MM.1S (cell line): ENCODE measurements at regions not wholly inside any gene's neighbourhood (a gene's known extent, or its start where the extent isn't known, plus 50 kb on each side); places are given as distances from the start of the nearest gene placed in this dataset.

Source experiments
- DNase-seq: peaks from one replicate; pipeline ENCODE4 v3.0.0-alpha.2; 2015
- H2AFZ ChIP-seq: fragments of 300-600 bp; sonication (generic); 2 replicates; pipeline ENCODE4 v1.6.0; 2016; ENCODE audit warnings: antibody characterized with exemption, low read length
- H3F3A ChIP-seq: fragments of 300-600 bp; sonication (generic); 2 replicates; pipeline ENCODE4 v1.6.1; 2016; ENCODE audit warnings: mild to moderate bottlenecking, antibody characterized with exemption, low read length, moderate library complexity, mixed read lengths; ENCODE audit not compliant: insufficient read depth
- H3K27ac ChIP-seq: fragments of 300-600 bp; sonication (generic); 2 replicates; pipeline ENCODE4 v1.5.1; 2016; ENCODE audit warnings: mild to moderate bottlenecking, low read length
- H3K27me3 ChIP-seq: fragments of 300-600 bp; sonication (generic); replicated peaks from 2 replicates; pipeline ENCODE4 v1.6.0; 2016; ENCODE audit warnings: low read length; ENCODE audit not compliant: insufficient read depth
- H3K36me3 ChIP-seq: fragments of 300-600 bp; sonication (generic); replicated peaks from 2 replicates; pipeline ENCODE4 v1.6.1; 2016; ENCODE audit warnings: mild to moderate bottlenecking, low read length, mixed read lengths; ENCODE audit not compliant: insufficient read depth
- H3K4me1 ChIP-seq: fragments of 300-600 bp; sonication (generic); 2 replicates; pipeline ENCODE4 v1.6.1; 2016; ENCODE audit warnings: low read length, mixed read lengths
- H3K4me2 ChIP-seq: fragments of 300-600 bp; sonication (generic); 2 replicates; pipeline ENCODE4 v1.6.0; 2016; ENCODE audit warnings: low read depth, low read length
- H3K4me3 ChIP-seq: fragments of 300-600 bp; sonication (generic); 2 replicates; pipeline ENCODE4 v1.5.1; 2016; ENCODE audit warnings: low read length, mixed read lengths
- H3K79me2 ChIP-seq: fragments of 300-600 bp; sonication (generic); 2 replicates; pipeline ENCODE4 v1.6.1; 2016; ENCODE audit warnings: mixed run types, low read length, mixed read lengths
- H3K9ac ChIP-seq: fragments of 300-600 bp; sonication (generic); 2 replicates; pipeline ENCODE4 v1.6.1; 2016; ENCODE audit warnings: low read length, mixed read lengths
- H3K9me2 ChIP-seq: fragments of 300-600 bp; sonication (generic); replicated peaks from 2 replicates; pipeline ENCODE4 v1.6.1; 2016; ENCODE audit warnings: mild to moderate bottlenecking, low read length, mixed read lengths; ENCODE audit not compliant: insufficient read depth
- H3K9me3 ChIP-seq: fragments of 300-600 bp; sonication (generic); replicated peaks from 2 replicates; pipeline ENCODE4 v1.6.1; 2016; ENCODE audit warnings: mild to moderate bottlenecking, low read length, mixed read lengths; ENCODE audit not compliant: insufficient read depth
- H4K20me1 ChIP-seq: fragments of 300-600 bp; sonication (generic); 2 replicates; pipeline ENCODE4 v1.6.1; 2016; ENCODE audit warnings: mild to moderate bottlenecking, low read length, moderate library complexity, mixed read lengths; ENCODE audit not compliant: insufficient read depth
- CTCF ChIP-seq: fragments of 300-600 bp; sonication (generic); IDR thresholded peaks from 2 replicates; pipeline ENCODE4 v1.5.1; 2016; ENCODE audit warnings: antibody characterized with exemption, low read length, mixed read lengths
- EZH2 ChIP-seq: fragments of 300-600 bp; sonication (generic); optimal IDR thresholded peaks from 2 replicates; pipeline ENCODE3; 2017; ENCODE audit warnings: low read depth, mild to moderate bottlenecking, antibody characterized with exemption, low read length, mixed read lengths
- EZH2phosphoT487 ChIP-seq: fragments of 300-600 bp; sonication (generic); IDR thresholded peaks from 2 replicates; pipeline ENCODE4 v1.6.1; 2018; ENCODE audit warnings: antibody characterized with exemption, low read length

GRCh38 chr10:3494838-3495230, 290.2 kb downstream of the KLF6 start:
- H3K4me1 ChIP-seq: no peaks in the 10 kb centered on the region
- no peaks in the 10 kb centered on the region for H3F3A ChIP-seq
- no peak overlapping the region for H3K4me2 ChIP-seq
- no peak overlapping the region for H3K27ac ChIP-seq
- H3K4me3 ChIP-seq: no peak overlapping the region
- H4K20me1 ChIP-seq: no peaks in the 10 kb centered on the region
- no peak overlapping the region for H3K9ac ChIP-seq
- H2AFZ ChIP-seq: no peak overlapping the region
- no peaks in the 10 kb centered on the region for H3K36me3 ChIP-seq
- no peak for DNase-seq
- no peaks in the 10 kb centered on the region for H3K9me2 ChIP-seq
- TF ChIP-seq CTCF: no peak
- no peak for TF ChIP-seq EZH2
- TF ChIP-seq EZH2phosphoT487: no peak
- no peaks in the 10 kb centered on the region for H3K79me2 ChIP-seq
- no peaks in the 10 kb centered on the region for H3K27me3 ChIP-seq
- no peaks in the 10 kb centered on the region for H3K9me3 ChIP-seq

- Histone ChIP-seq H3F3A (no peaks in the 10 kb centered on the region), H2AFZ (no peak overlapping the region), H4K20me1 (no peaks in the 10 kb centered on the region), H3K27me3 (no peaks in the 10 kb centered on the region), H3K9me2 (no peaks in the 10 kb centered on the region), H3K9ac (no peak overlapping the region), H3K36me3 (no peaks in the 10 kb centered on the region), H3K79me2 (no peaks in the 10 kb centered on the region), H3K4me3 (no peak overlapping the region), H3K9me3 (no peaks in the 10 kb centered on the region), H3K4me2 (no peak overlapping the region), H3K27ac (no peak overlapping the region), H3K4me1 (no peaks in the 10 kb centered on the region)
- no peak for TF ChIP-seq EZH2
- no peak for TF ChIP-seq CTCF
- no peak for TF ChIP-seq EZH2phosphoT487
- DNase-seq: no peak
Measured at GRCh38 chr10:3494131-3494837, 290.7 kb downstream of the KLF6 start.

GRCh38 chr10:3493621-3494020, 291.4 kb downstream of the KLF6 start:
- no peak overlapping the region for H3K9ac ChIP-seq
- H3K4me2 ChIP-seq: no peak overlapping the region
- H3K79me2 ChIP-seq: no peaks in the 10 kb centered on the region
- no peaks in the 10 kb centered on the region for H3F3A ChIP-seq
- no peak overlapping the region for H2AFZ ChIP-seq
- H4K20me1 ChIP-seq: no peaks in the 10 kb centered on the region
- TF ChIP-seq EZH2phosphoT487 (no peak), CTCF (no peak), EZH2 (no peak)
- no peaks in the 10 kb centered on the region for H3K4me1 ChIP-seq
- DNase-seq: no peak
- no peaks in the 10 kb centered on the region for H3K36me3 ChIP-seq
- no peaks in the 10 kb centered on the region for H3K27me3 ChIP-seq
- no peaks in the 10 kb centered on the region for H3K9me3 ChIP-seq
- no peaks in the 10 kb centered on the region for H3K9me2 ChIP-seq
- H3K27ac ChIP-seq: no peak overlapping the region
- H3K4me3 ChIP-seq: no peak overlapping the region
